ENCODE measurements at regions not wholly inside any gene's neighbourhood (a gene's known extent, or its start where the extent isn't known, plus 50 kb on each side); places are given as distances from the start of the nearest gene placed in this dataset.
A peak's percentile ranks its signal among the peaks of the same experiment; 100 is the strongest.

DNA sequence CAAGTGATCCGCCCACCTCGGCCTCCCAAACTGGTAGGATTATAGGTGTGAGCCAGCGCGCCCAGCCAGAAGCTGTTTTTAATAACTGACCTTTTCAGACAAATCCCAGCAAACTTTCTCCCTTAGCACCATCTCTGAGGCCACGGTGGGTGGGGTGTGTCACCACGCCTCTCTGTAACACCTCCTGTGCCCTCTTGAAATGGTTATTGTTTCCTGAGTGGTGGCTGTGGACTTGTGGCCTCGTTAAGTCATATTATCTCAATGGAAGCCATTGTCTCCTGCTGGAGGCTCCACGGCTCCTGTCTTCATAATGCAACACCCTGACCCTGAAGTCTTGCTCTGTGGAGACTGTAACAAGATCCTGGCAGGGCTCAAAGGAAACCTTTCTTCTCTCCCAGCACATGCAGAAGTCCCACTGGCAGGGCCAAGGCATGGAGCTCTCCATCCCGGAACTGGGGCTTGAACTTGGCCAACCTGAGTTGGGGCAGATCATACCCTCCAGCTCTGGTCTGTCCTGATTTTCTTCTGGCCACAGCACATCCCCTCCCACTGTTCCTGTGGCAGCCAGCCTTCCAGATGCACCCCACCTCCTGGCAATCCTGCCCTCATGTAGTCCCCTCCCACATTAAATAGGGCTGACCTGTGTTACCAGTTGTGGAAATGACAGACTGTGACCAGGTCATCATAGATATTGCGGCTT, 81.1 kb downstream of the SNX5 start (continued):
- TF ChIP-seq, protein P1, sequence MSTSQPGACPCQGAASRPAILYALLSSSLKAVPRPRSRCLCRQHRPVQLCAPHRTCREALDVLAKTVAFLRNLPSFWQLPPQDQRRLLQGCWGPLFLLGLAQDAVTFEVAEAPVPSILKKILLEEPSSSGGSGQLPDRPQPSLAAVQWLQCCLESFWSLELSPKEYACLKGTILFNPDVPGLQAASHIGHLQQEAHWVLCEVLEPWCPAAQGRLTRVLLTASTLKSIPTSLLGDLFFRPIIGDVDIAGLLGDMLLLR (CRISPR knock-in tag; IDR thresholded peaks at IDR 0.05), result peak; percentile 20; the same call in 1 of the 2 replicates
- TF ChIP-seq IKZF4 (CRISPR knock-in tag; IDR thresholded peaks at IDR 0.05; ENCODE audit: borderline replicate concordance, low read depth, not compliant biosample characterization), result no peak
- TF ChIP-seq THAP11 (CRISPR knock-in tag; IDR thresholded peaks at IDR 0.05), result peak; percentile 58; the same call in 1 of the 2 replicates
- TF ChIP-seq ETV5 (CRISPR knock-in tag; IDR thresholded peaks at IDR 0.05; ENCODE audit: borderline replicate concordance), result peak; percentile 75; the same call in 1 of the 2 replicates
- peak; percentile 42; the same call in 1 of the 2 replicates for TF ChIP-seq ZNF564 (CRISPR knock-in tag; IDR thresholded peaks at IDR 0.05)
- TF ChIP-seq, protein P2, sequence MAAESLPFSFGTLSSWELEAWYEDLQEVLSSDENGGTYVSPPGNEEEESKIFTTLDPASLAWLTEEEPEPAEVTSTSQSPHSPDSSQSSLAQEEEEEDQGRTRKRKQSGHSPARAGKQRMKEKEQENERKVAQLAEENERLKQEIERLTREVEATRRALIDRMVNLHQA (CRISPR knock-in tag; IDR thresholded peaks at IDR 0.05), result no peak
- TF ChIP-seq, protein P3, sequence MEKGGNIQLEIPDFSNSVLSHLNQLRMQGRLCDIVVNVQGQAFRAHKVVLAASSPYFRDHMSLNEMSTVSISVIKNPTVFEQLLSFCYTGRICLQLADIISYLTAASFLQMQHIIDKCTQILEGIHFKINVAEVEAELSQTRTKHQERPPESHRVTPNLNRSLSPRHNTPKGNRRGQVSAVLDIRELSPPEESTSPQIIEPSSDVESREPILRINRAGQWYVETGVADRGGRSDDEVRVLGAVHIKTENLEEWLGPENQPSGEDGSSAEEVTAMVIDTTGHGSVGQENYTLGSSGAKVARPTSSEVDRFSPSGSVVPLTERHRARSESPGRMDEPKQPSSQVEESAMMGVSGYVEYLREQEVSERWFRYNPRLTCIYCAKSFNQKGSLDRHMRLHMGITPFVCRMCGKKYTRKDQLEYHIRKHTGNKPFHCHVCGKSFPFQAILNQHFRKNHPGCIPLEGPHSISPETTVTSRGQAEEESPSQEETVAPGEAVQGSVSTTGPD (CRISPR knock-in tag; IDR thresholded peaks at IDR 0.05), result peak; percentile 54; the same call in 1 of the 2 replicates
- TF ChIP-seq, protein P4, sequence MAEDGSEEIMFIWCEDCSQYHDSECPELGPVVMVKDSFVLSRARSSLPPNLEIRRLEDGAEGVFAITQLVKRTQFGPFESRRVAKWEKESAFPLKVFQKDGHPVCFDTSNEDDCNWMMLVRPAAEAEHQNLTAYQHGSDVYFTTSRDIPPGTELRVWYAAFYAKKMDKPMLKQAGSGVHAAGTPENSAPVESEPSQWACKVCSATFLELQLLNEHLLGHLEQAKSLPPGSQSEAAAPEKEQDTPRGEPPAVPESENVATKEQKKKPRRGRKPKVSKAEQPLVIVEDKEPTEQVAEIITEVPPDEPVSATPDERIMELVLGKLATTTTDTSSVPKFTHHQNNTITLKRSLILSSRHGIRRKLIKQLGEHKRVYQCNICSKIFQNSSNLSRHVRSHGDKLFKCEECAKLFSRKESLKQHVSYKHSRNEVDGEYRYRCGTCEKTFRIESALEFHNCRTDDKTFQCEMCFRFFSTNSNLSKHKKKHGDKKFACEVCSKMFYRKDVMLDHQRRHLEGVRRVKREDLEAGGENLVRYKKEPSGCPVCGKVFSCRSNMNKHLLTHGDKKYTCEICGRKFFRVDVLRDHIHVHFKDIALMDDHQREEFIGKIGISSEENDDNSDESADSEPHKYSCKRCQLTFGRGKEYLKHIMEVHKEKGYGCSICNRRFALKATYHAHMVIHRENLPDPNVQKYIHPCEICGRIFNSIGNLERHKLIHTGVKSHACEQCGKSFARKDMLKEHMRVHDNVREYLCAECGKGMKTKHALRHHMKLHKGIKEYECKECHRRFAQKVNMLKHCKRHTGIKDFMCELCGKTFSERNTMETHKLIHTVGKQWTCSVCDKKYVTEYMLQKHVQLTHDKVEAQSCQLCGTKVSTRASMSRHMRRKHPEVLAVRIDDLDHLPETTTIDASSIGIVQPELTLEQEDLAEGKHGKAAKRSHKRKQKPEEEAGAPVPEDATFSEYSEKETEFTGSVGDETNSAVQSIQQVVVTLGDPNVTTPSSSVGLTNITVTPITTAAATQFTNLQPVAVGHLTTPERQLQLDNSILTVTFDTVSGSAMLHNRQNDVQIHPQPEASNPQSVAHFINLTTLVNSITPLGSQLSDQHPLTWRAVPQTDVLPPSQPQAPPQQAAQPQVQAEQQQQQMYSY (CRISPR knock-in tag; IDR thresholded peaks at IDR 0.05), result peak; percentile 61
- TF ChIP-seq KLF6 (CRISPR knock-in tag; IDR thresholded peaks at IDR 0.05), result no peak
- TF ChIP-seq NBN (conservative IDR thresholded peaks at IDR 0.05), result no peak
- peak; percentile 60; the same call in 1 of the 2 replicates for TF ChIP-seq FOXO1 (CRISPR knock-in tag; IDR thresholded peaks at IDR 0.05)
- no peak for TF ChIP-seq SOX6 (IDR thresholded peaks at IDR 0.05)
- TF ChIP-seq SOX6 (CRISPR knock-in tag; IDR thresholded peaks at IDR 0.05), result peak; percentile 98
- TF ChIP-seq HMG20A (CRISPR knock-in tag; IDR thresholded peaks at IDR 0.05; ENCODE audit: borderline replicate concordance), result peak; percentile 59
- TF ChIP-seq ZNF724P (CRISPR knock-in tag; IDR thresholded peaks at IDR 0.05; ENCODE audit: borderline replicate concordance), result peak; percentile 50; the same call in 1 of the 2 replicates
- TF ChIP-seq, protein P5, sequence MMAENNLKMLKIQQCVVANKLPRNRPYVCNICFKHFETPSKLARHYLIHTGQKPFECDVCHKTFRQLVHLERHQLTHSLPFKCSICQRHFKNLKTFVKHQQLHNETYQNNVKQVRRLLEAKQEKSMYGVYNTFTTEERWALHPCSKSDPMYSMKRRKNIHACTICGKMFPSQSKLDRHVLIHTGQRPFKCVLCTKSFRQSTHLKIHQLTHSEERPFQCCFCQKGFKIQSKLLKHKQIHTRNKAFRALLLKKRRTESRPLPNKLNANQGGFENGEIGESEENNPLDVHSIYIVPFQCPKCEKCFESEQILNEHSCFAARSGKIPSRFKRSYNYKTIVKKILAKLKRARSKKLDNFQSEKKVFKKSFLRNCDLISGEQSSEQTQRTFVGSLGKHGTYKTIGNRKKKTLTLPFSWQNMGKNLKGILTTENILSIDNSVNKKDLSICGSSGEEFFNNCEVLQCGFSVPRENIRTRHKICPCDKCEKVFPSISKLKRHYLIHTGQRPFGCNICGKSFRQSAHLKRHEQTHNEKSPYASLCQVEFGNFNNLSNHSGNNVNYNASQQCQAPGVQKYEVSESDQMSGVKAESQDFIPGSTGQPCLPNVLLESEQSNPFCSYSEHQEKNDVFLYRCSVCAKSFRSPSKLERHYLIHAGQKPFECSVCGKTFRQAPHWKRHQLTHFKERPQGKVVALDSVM (CRISPR knock-in tag; IDR thresholded peaks at IDR 0.05), result no peak
- TF ChIP-seq, protein P6, sequence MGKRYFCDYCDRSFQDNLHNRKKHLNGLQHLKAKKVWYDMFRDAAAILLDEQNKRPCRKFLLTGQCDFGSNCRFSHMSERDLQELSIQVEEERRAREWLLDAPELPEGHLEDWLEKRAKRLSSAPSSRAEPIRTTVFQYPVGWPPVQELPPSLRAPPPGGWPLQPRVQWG (CRISPR knock-in tag; IDR thresholded peaks at IDR 0.05; ENCODE audit: borderline replicate concordance, low read depth), result no peak
- no peak for TF ChIP-seq FOXP1 (IDR thresholded peaks at IDR 0.05)
- peak; percentile 51; the same call in 1 of the 2 replicates for TF ChIP-seq FOXP1 (CRISPR knock-in tag; IDR thresholded peaks at IDR 0.05)
- TF ChIP-seq HHEX (CRISPR knock-in tag; IDR thresholded peaks at IDR 0.05), result peak; percentile 29; the same call in 1 of the 2 replicates
- peak; percentile 50; the same call in 1 of the 2 replicates for TF ChIP-seq KDM3A (CRISPR knock-in tag; IDR thresholded peaks at IDR 0.05; ENCODE audit: low read depth)
- peak; percentile 48; the same call in 1 of the 2 replicates for TF ChIP-seq HDAC2 (CRISPR knock-in tag; IDR thresholded peaks at IDR 0.05)
- peak; percentile 62; the same call in 1 of the 2 replicates for TF ChIP-seq GFI1 (CRISPR knock-in tag; IDR thresholded peaks at IDR 0.05; ENCODE audit: borderline replicate concordance)

Measured in HepG2 (cell line).